ENCODE measurements at regions not wholly inside any gene's neighbourhood (a gene's known extent, or its start where the extent isn't known, plus 50 kb on each side); places are given as distances from the start of the nearest gene placed in this dataset.

DNA sequence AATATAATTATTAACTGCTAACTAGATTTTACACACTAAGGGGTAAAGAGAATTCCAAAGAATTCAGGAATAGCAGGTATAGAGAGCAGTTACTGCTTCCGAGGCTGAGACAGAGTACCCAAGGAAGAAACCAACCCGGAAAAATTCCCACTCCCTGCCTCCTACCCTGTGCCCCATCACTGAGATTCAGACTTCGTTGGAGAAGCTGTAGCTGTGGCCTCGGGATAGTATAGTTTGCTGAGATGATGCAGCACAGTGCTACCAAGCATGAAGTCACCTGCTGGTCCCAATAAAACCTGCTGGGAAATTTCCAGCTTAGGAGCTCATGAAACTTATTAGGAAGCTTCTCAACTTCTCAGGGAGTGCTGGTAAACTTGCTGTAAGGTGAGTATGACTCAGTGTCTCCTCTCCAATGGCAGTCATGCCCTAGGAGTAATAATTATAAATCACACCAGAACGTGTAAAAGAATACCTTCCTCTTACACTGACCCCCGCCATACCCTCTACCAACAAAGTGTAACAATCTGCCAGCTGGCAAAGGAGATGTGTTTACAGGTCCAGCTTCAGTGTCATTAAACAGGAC, 215.2 kb upstream of the ROBO2 start:
- ChIA-PET CTCF (ENCODE audit: partially characterized antibody) (no interaction called here), POLR2A (ENCODE audit: partially characterized antibody) (no interaction called here)
- Histone ChIP-seq H2BK120ac (replicated peaks; ENCODE audit: low read depth, low read length) (no peak overlapping the region), H3K27me3 (replicated peaks in 1 of 4; ENCODE audit: control insufficient read depth in 3 of 4, extremely low read depth in 1 of 4, insufficient read depth in 3 of 4, low read length in 3 of 4) (peaks cover 0 to 1% (median 0%) of the 10 kb centered on the region in 4 experiments; a peak in 1 of 7 replicates), H3K4me1 (replicated peaks in 1 of 4; ENCODE audit: control insufficient read depth in 3 of 4, insufficient read depth in 4 of 4, low read length in 3 of 4) (peaks cover 0 to 5% (median 3%) of the 10 kb centered on the region in 4 experiments; a peak in 3 of 7 replicates), H2BK20ac (ENCODE audit: low read length) (no peak overlapping the region), H3K36me3 (ENCODE audit: control insufficient read depth in 2 of 4, insufficient read depth in 4 of 4, low read length in 3 of 4) (no peaks in the 10 kb centered on the region), H3K4me3 (ENCODE audit: extremely low read depth in 1 of 4, insufficient read depth in 2 of 4, low read depth in 3 of 4, low read length in 4 of 4) (no peak overlapping the region), H3K79me2 (ENCODE audit: control insufficient read depth in 1 of 2, insufficient read depth in 2 of 2, low read length in 2 of 2) (no peaks in the 10 kb centered on the region), H2BK5ac (ENCODE audit: low read depth, low read length) (no peak overlapping the region), H3K56ac (replicated peaks; ENCODE audit: insufficient read length, low read depth, low read length) (no peak overlapping the region), H3K79me1 (ENCODE audit: low read depth, low read length) (no peaks in the 10 kb centered on the region), H2AFZ (ENCODE audit: low read length) (0 out of 2 replicates have a peak overlapping the region, but pooled peaks have one; percentile 62), H4K8ac (ENCODE audit: extremely low read depth, insufficient read depth, low read length) (no peak overlapping the region), H3K27ac (ENCODE audit: low read depth, low read length) (no peak overlapping the region), H4K20me1 (replicated peaks in 1 of 2; ENCODE audit: control insufficient read depth in 1 of 2, insufficient read depth in 2 of 2, low read length in 2 of 2) (no peaks in the 10 kb centered on the region), H3K9me3 (ENCODE audit: insufficient read depth in 2 of 2, low read depth in 1 of 2, low read length in 1 of 2) (no peaks in the 10 kb centered on the region), H3K14ac (ENCODE audit: insufficient read length) (no peak overlapping the region), H4K5ac (ENCODE audit: insufficient read length, low read depth, low read length) (no peak overlapping the region), H3K4ac (replicated peaks; ENCODE audit: insufficient read length, low read depth, low read length) (no peak overlapping the region), H2BK12ac (ENCODE audit: low read depth, low read length) (no peak overlapping the region), H3K23ac (ENCODE audit: insufficient read length) (no peak overlapping the region), H3K18ac (ENCODE audit: extremely low read depth, low read length) (no peak overlapping the region), H3K23me2 (ENCODE audit: low read depth, low read length) (no peaks in the 10 kb centered on the region; the same call in 1 of the 2 replicates), H4K91ac (replicated peaks; ENCODE audit: insufficient read length, low read length) (no peak overlapping the region), H2BK15ac (ENCODE audit: low read length) (no peak overlapping the region), H3K4me2 (ENCODE audit: insufficient read depth in 1 of 2, low read depth in 2 of 2, low read length in 2 of 2) (no peak overlapping the region), H2AK5ac (ENCODE audit: low read depth, low read length) (no peak overlapping the region), H3K9ac (replicated peaks in 1 of 4; ENCODE audit: extremely low read depth in 1 of 4, low read depth in 3 of 4, low read length in 3 of 4) (no peak overlapping the region)
- no peak for DNase-seq (ENCODE audit: low read depth in 1 of 2, low spot score in 2 of 2)
- WGBS, 2 experiments (ENCODE audit: extremely low coverage in 1 of 2, insufficient coverage in 1 of 2, insufficient read length in 1 of 2, insufficient replicate concordance in 2 of 2, low coverage in 1 of 2, low lambda C conversion rate in 2 of 2, missing lambda C conversion rate in 1 of 2) = 83% methylated on average over 6 of the region's 6 CpGs; no CpG with 5 or more reads in 1 of the 2 experiments
- FAIRE-seq = no peak
- TF ChIP-seq, protein P1, sequence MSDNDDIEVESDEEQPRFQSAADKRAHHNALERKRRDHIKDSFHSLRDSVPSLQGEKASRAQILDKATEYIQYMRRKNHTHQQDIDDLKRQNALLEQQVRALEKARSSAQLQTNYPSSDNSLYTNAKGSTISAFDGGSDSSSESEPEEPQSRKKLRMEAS (IDR thresholded peaks at IDR 0.05) = no peak
- no peak for TF ChIP-seq YY1 (IDR thresholded peaks at IDR 0.05; ENCODE audit: low read depth, low read length)
- TF ChIP-seq, protein P2, sequence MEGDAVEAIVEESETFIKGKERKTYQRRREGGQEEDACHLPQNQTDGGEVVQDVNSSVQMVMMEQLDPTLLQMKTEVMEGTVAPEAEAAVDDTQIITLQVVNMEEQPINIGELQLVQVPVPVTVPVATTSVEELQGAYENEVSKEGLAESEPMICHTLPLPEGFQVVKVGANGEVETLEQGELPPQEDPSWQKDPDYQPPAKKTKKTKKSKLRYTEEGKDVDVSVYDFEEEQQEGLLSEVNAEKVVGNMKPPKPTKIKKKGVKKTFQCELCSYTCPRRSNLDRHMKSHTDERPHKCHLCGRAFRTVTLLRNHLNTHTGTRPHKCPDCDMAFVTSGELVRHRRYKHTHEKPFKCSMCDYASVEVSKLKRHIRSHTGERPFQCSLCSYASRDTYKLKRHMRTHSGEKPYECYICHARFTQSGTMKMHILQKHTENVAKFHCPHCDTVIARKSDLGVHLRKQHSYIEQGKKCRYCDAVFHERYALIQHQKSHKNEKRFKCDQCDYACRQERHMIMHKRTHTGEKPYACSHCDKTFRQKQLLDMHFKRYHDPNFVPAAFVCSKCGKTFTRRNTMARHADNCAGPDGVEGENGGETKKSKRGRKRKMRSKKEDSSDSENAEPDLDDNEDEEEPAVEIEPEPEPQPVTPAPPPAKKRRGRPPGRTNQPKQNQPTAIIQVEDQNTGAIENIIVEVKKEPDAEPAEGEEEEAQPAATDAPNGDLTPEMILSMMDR (IDR thresholded peaks at IDR 0.05; ENCODE audit: control extremely low read depth in 1 of 3, insufficient read depth in 1 of 3, low read depth in 1 of 3, low read length in 3 of 3) = no peak
- TF ChIP-seq CHD1 (IDR thresholded peaks at IDR 0.05; ENCODE audit: low read depth, low read length) = no peak
- no peak for TF ChIP-seq CTBP2 (IDR thresholded peaks at IDR 0.05; ENCODE audit: borderline replicate concordance, insufficient read depth, insufficient read length, low read length)
- TF ChIP-seq GTF2F1 (IDR thresholded peaks at IDR 0.05; ENCODE audit: borderline replicate concordance, low read depth, low read length) = no peak
- no peak for TF ChIP-seq POU5F1 (IDR thresholded peaks at IDR 0.05; ENCODE audit: low read depth, low read length)
- TF ChIP-seq BACH1 (IDR thresholded peaks at IDR 0.05; ENCODE audit: low read length) = no peak
- TF ChIP-seq SIN3A (conservative IDR thresholded peaks at IDR 0.05 in 1 of 2, IDR thresholded peaks at IDR 0.05 in 1 of 2; ENCODE audit: low read depth in 1 of 2, low read length in 2 of 2) = no peak
- no peak for TF ChIP-seq MAFK (IDR thresholded peaks at IDR 0.05; ENCODE audit: low read depth, low read length)
- TF ChIP-seq SP4 (IDR thresholded peaks at IDR 0.05; ENCODE audit: low read length) = no peak
- no peak for TF ChIP-seq SP2 (IDR thresholded peaks at IDR 0.05; ENCODE audit: low read length)

Measured in H1 (cell line).